ENCODE measurements at regions not wholly inside any gene's neighbourhood (a gene's known extent, or its start where the extent isn't known, plus 50 kb on each side); places are given as distances from the start of the nearest gene placed in this dataset.

DNA sequence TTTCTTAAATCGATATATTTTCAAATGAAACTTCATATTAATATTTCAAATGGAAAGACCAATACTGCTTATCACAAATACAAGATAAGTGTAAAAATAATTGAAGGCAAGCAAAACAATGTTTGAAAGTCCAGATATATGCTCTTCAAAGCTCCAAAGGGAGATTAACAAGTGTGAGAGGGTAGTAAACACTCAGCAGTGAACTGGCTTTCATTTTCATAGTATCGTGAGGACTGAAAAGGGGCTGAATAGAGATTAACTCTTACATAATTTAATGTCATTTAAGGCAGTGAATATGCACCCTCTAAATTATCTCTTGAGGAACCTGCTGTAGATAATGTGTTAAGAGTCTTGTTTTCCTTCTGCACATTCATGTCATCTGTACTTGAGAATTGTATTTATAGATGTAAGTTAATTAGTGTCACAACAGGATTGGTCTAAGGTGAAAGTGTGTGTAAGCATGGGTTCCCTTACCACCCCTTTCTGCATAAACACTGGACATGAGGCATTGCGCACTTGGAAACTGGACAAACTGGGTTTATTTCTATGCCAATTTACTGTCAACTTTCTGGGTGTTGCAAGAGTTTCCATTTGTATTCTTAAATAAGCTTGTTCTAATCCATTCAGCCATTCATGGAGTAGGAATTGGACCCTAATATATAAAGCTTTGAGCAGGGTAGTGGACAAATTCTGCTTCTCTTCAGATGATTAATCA is 76.7 kb upstream of the SESTD1 start:
- Histone ChIP-seq H3K27ac (no peak overlapping the region), H3K4me1 (no peaks in the 10 kb centered on the region), H3K4me3 (no peak overlapping the region), H3K9me3 (no peaks in the 10 kb centered on the region), H3K36me3 (no peaks in the 10 kb centered on the region), H3K27me3 (no peaks in the 10 kb centered on the region)
- intact Hi-C loops (cut with DNase I; ENCODE audit: low total_unique reads) = no loop called here
- DNase-seq = no peak
- TF ChIP-seq, protein P1, sequence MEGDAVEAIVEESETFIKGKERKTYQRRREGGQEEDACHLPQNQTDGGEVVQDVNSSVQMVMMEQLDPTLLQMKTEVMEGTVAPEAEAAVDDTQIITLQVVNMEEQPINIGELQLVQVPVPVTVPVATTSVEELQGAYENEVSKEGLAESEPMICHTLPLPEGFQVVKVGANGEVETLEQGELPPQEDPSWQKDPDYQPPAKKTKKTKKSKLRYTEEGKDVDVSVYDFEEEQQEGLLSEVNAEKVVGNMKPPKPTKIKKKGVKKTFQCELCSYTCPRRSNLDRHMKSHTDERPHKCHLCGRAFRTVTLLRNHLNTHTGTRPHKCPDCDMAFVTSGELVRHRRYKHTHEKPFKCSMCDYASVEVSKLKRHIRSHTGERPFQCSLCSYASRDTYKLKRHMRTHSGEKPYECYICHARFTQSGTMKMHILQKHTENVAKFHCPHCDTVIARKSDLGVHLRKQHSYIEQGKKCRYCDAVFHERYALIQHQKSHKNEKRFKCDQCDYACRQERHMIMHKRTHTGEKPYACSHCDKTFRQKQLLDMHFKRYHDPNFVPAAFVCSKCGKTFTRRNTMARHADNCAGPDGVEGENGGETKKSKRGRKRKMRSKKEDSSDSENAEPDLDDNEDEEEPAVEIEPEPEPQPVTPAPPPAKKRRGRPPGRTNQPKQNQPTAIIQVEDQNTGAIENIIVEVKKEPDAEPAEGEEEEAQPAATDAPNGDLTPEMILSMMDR (IDR thresholded peaks at IDR 0.05) = no peak

DNA sequence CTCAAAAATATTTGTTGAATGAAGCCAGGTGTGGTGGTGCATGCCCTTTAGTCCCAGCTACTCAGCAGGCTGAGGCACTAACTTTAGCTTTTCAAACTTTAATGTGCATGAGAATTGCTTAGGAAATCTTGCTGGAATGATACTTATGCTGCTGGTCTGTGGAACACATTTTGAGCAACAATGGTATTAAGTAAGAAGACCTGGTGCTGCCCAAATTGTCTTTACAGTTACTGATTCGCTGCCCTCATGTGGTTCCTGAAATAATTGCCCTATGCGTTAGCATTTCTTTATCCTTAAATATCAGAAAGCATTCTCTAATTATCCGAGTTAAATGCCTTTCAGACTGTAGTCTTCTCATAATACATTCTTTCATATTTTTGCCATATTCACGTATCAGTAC is 76.0 kb upstream of the SESTD1 start:
- Histone ChIP-seq H3K4me3 (no peak overlapping the region), H3K36me3 (no peaks in the 10 kb centered on the region), H3K9me3 (no peaks in the 10 kb centered on the region), H3K27ac (no peak overlapping the region), H3K27me3 (no peaks in the 10 kb centered on the region), H3K4me1 (no peaks in the 10 kb centered on the region)
- intact Hi-C loops (cut with DNase I; ENCODE audit: low total_unique reads) = no loop called here
- no peak for DNase-seq
- TF ChIP-seq, protein P1 (IDR thresholded peaks at IDR 0.05) = no peak
- TF ChIP-seq POLR2A (IDR thresholded peaks at IDR 0.05) = no peak

DNA sequence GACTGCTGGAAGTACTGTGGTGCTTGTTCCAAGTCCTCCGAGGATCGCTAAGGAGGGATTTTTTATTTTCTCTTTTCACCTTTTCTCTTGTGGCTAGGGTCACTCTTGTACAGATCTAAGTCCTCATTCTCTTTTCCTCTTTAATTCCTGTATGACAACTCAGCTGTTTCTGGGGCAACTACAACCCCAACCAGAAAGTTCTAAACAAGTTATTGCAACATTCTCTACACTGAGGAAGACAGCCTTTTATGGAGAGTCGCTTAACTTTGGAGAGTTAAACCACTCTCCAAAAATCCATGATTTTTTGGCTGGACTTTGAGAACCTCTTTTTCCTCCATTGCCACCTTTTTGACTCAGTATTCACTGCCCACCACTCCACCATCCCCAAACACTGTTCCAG is 74.0 kb upstream of the SESTD1 start:
- TF ChIP-seq POLR2A (IDR thresholded peaks at IDR 0.05) = no peak
- TF ChIP-seq, protein P1 (IDR thresholded peaks at IDR 0.05) = no peak
- intact Hi-C loops (cut with DNase I; ENCODE audit: low total_unique reads) = no loop called here
- Histone ChIP-seq H3K4me1 (no peaks in the 10 kb centered on the region), H3K27me3 (no peaks in the 10 kb centered on the region), H3K9me3 (no peaks in the 10 kb centered on the region), H3K27ac (no peak overlapping the region), H3K4me3 (no peak overlapping the region), H3K36me3 (no peaks in the 10 kb centered on the region)
- no peak for DNase-seq

DNA sequence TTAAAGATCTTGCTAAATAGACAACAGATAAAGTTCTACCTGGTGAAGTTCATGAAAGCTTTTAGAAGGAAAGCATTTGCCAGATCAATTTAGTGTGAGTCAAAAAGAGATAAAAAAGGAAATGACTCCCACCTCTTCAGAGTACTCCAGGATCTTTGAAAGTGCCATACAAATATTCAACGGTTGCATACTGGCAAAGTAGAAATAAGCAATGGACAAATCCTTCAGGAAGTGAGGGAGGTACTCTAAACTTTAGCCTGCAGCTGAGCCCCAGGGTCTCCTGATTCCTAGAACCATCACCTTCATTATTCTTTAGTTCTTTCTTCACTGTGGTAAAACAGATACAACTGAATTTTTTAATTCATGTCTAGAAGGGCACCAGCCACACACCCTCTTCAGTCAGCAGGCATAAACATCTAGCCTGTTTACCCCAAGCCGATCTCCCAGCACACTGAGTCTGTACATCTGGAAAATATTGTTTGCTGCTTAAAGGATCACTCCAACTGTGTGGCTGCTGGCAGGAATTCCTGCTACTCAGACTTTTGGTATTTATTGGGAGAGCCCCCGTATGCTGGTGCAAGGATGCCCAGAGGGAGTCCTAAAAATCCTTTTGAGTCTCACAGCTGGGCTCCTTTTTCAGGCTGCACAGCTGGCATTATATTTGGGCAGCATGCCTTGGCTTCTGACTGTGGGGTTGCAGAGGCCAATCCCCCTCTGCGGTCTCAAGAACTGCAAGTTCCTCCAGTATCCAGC is 72.3 kb upstream of the SESTD1 start:
- Histone ChIP-seq H3K4me3 (no peak overlapping the region), H3K27me3 (no peaks in the 10 kb centered on the region), H3K27ac (no peak overlapping the region), H3K4me1 (no peaks in the 10 kb centered on the region), H3K36me3 (no peaks in the 10 kb centered on the region), H3K9me3 (no peaks in the 10 kb centered on the region)
- no peak for DNase-seq
- intact Hi-C loops (cut with DNase I; ENCODE audit: low total_unique reads) = no loop called here
- TF ChIP-seq, protein P1 (IDR thresholded peaks at IDR 0.05) = no peak
- no peak for TF ChIP-seq POLR2A (IDR thresholded peaks at IDR 0.05)

DNA sequence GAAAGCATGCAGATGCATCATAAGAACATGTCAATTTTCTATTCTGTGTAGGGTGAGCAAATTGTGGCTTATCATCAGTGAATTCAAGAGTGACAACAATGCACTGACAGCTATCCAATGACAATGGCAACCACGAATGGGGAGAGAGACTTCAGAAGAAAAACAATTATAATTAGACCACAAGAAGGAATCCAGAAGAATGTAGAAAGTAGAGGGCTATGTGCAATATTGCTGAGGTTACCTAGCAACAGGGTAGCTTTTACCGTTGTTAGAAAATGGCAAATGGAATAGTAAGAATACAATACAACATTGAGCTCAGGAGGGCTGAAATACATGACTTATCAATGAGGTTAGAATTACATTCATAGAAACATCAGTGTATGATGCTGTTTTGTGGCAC is 71.1 kb upstream of the SESTD1 start:
- H3K4me1 ChIP-seq = no peaks in the 10 kb centered on the region
- TF ChIP-seq, protein P1 (IDR thresholded peaks at IDR 0.05) = no peak
- no peak for TF ChIP-seq POLR2A (IDR thresholded peaks at IDR 0.05)
- intact Hi-C loops (cut with DNase I; ENCODE audit: low total_unique reads) = no loop called here

More for the DNA sequence above, 71.1 kb upstream of the SESTD1 start:
- no peaks in the 10 kb centered on the region for H3K9me3 ChIP-seq
- H3K4me3 ChIP-seq = no peak overlapping the region
- DNase-seq = no peak
- no peak overlapping the region for H3K27ac ChIP-seq
- no peaks in the 10 kb centered on the region for H3K36me3 ChIP-seq
- H3K27me3 ChIP-seq = no peaks in the 10 kb centered on the region
